GM10266 (cell line): ENCODE measurements at regions not wholly inside any gene's neighbourhood (a gene's known extent, or its start where the extent isn't known, plus 50 kb on each side); places are given as distances from the start of the nearest gene placed in this dataset.

ENCODE experiments used
- DNase-seq: peaks from one replicate; pipeline ENCODE4 v3.0.0; 2012; ENCODE audit errors: extremely low spot score
- CTCF ChIP-seq: IDR thresholded peaks from 2 replicates; pipeline ENCODE4 v1.5.1; 2012; ENCODE audit warnings: mild to moderate bottlenecking, low read depth; ENCODE audit not compliant: control insufficient read depth, insufficient read depth; ENCODE audit errors: missing control alignments

GRCh38 chr20:52405417-52405816, 213.8 kb upstream of the ZFP64 start:
- DNase-seq = no peak
- TF ChIP-seq CTCF = no peak

- no peak for DNase-seq
- TF ChIP-seq CTCF = no peak
Measured at GRCh38 chr20:52404671-52405070, 213.1 kb upstream of the ZFP64 start.

GRCh38 chr20:52402950-52403349, 211.4 kb upstream of the ZFP64 start:
- DNase-seq = no peak
- no peak for TF ChIP-seq CTCF

- no peak for TF ChIP-seq CTCF
- DNase-seq = no peak
Measured at GRCh38 chr20:52402514-52402913, 210.9 kb upstream of the ZFP64 start.

GRCh38 chr20:52401431-52401830, 209.9 kb upstream of the ZFP64 start:
- TF ChIP-seq CTCF = no peak
- no peak for DNase-seq

- no peak for TF ChIP-seq CTCF
- DNase-seq = no peak
Measured at GRCh38 chr20:52399352-52399751, 207.8 kb upstream of the ZFP64 start.

GRCh38 chr20:52389606-52390005, 198.0 kb upstream of the ZFP64 start:
- no peak for TF ChIP-seq CTCF
- DNase-seq = no peak
